BE2C (cell line): ENCODE measurements at regions not wholly inside any gene's neighbourhood (a gene's known extent, or its start where the extent isn't known, plus 50 kb on each side); places are given as distances from the start of the nearest gene placed in this dataset.

Experiments
- DNase-seq: peaks from one replicate; pipeline ENCODE4 v3.0.0-alpha.2; 2020
- H3K27me3 ChIP-seq: fragments of 250-450 bp; sonication (Bioruptor Pico); 2 replicates; pipeline ENCODE4 v1.5.1; 2020; ENCODE audit warnings: mild to moderate bottlenecking
- H3K36me3 ChIP-seq: fragments of 250-450 bp; sonication (Bioruptor Pico); 2 replicates; pipeline ENCODE4 v1.5.1; 2020; ENCODE audit warnings: mild to moderate bottlenecking
- H3K4me1 ChIP-seq: fragments of 250-450 bp; sonication (Bioruptor Pico); 2 replicates; pipeline ENCODE4 v1.5.1; 2020
- H3K4me3 ChIP-seq: 2 replicates; pipeline ENCODE4 v1.5.1; 2011; ENCODE audit warnings: low read depth, low read length
- H3K9me3 ChIP-seq: fragments of 250-450 bp; sonication (Bioruptor Pico); 2 replicates; pipeline ENCODE4 v1.5.1; 2020
- CTCF ChIP-seq: IDR thresholded peaks from 2 replicates; pipeline ENCODE4 v1.5.1; 2012; ENCODE audit warnings: mild to moderate bottlenecking, low read depth, low read length

- no peaks in the 10 kb centered on the region for H3K36me3 ChIP-seq
- no peak for TF ChIP-seq CTCF
- H3K27me3 ChIP-seq = no peaks in the 10 kb centered on the region
- no peaks in the 10 kb centered on the region for H3K9me3 ChIP-seq
- DNase-seq = no peak
- H3K4me1 ChIP-seq = no peaks in the 10 kb centered on the region
- H3K4me3 ChIP-seq = no peak overlapping the region
Observed at GRCh38 chr3:4030624-4031023, 231.4 kb downstream of the LRRN1 start.

GRCh38 chr3:4033296-4033695 lies 234.1 kb downstream of the LRRN1 start:
- no peak for TF ChIP-seq CTCF
- no peak for DNase-seq
- Histone ChIP-seq H3K27me3 (no peaks in the 10 kb centered on the region), H3K4me3 (no peak overlapping the region), H3K36me3 (no peaks in the 10 kb centered on the region), H3K4me1 (no peaks in the 10 kb centered on the region), H3K9me3 (no peaks in the 10 kb centered on the region)

GRCh38 chr3:4036046-4036445 lies 236.8 kb downstream of the LRRN1 start:
- Histone ChIP-seq H3K36me3 (no peaks in the 10 kb centered on the region), H3K27me3 (no peaks in the 10 kb centered on the region), H3K4me3 (no peak overlapping the region), H3K4me1 (no peaks in the 10 kb centered on the region), H3K9me3 (no peaks in the 10 kb centered on the region)
- TF ChIP-seq CTCF = no peak
- DNase-seq = no peak

GRCh38 chr3:4038351-4038750 lies 239.1 kb downstream of the LRRN1 start:
- no peak for TF ChIP-seq CTCF
- Histone ChIP-seq H3K9me3 (no peaks in the 10 kb centered on the region), H3K4me3 (no peak overlapping the region), H3K4me1 (no peaks in the 10 kb centered on the region), H3K36me3 (no peaks in the 10 kb centered on the region), H3K27me3 (no peaks in the 10 kb centered on the region)
- no peak for DNase-seq

- no peaks in the 10 kb centered on the region for H3K9me3 ChIP-seq
- no peaks in the 10 kb centered on the region for H3K4me1 ChIP-seq
- TF ChIP-seq CTCF = no peak
- no peaks in the 10 kb centered on the region for H3K36me3 ChIP-seq
- no peak overlapping the region for H3K4me3 ChIP-seq
- DNase-seq = no peak
- no peaks in the 10 kb centered on the region for H3K27me3 ChIP-seq
Observed at GRCh38 chr3:4042070-4042469, 242.8 kb downstream of the LRRN1 start.

GRCh38 chr3:4042869-4043268 lies 243.6 kb downstream of the LRRN1 start:
- H3K9me3 ChIP-seq = no peaks in the 10 kb centered on the region
- no peak overlapping the region for H3K4me3 ChIP-seq
- no peaks in the 10 kb centered on the region for H3K36me3 ChIP-seq
- DNase-seq = no peak
- H3K27me3 ChIP-seq = no peaks in the 10 kb centered on the region
- no peak for TF ChIP-seq CTCF
- H3K4me1 ChIP-seq = no peaks in the 10 kb centered on the region
